ENCODE measurements at regions not wholly inside any gene's neighbourhood (a gene's known extent, or its start where the extent isn't known, plus 50 kb on each side); places are given as distances from the start of the nearest gene placed in this dataset.

DNA sequence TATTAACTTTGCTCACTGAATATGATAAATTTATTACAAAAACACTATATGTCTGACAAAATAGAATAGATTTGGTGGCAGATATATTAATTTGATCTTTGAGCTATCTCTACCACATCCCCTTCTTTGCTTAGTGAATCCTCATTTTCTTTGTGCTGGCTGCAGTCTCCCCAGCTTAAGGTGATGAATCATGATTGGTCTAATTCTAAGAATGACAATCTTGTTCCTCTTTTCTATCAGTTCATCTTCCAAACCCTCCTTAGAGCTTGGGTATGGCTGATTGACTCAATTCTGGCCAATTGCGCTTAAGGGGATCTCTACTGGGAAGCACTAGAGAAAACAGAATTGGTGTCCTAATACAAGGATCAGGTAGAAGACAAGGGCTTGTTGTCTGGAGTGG, 309.6 kb upstream of the GOLIM4 start:
- DNase-seq (ENCODE audit: low read depth, low spot score), result no peak

DNA sequence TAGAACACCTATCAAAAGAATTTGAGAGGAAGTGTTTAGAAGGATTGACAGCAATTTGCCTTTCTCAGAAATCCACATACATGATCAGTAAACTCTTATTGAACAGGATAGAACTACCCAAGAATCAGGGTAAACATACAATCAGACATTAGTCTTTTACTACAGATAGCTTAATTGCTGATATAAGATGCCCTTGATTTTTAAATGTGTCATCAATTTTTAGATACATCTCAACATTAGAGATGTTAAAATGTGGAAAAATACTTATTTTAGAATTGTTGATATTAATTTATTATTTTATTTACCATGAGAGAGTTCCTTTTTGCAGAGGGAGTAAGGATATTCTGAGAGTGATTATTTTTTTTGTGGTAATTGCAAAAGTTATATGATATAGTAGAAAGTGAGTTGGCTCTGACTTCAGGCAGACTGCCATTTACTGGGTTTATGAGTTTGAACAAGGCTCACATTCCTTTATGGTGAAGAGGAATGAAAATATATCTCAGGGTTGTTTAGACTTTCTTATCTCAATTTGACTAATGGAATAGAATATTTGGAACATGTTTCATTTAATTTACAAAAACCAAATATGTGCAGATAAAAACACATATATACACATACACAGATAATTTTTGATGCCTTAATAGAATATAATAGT, 302.8 kb upstream of the GOLIM4 start:
- DNase-seq (ENCODE audit: low read depth, low spot score), result no peak

DNA sequence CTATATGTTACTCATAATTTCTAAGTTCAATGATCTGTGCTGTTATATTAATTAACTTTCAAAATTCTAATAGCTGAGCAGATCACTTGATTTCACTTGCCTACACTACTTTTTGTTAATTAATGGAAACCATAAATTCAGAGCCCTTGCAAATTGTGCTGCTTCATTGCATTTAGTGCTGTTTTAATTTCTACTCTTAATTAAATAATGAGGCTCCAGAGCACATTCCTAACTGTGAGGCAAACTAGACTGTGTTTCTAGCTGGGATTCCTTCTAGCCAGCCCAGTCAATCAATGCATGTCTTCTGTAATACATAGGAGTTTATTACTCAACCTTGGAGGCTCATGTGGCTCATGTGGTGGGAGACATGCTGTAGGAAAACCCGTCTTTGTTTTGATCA, 301.1 kb upstream of the GOLIM4 start:
- DNase-seq (ENCODE audit: low read depth, low spot score), result no peak

DNA sequence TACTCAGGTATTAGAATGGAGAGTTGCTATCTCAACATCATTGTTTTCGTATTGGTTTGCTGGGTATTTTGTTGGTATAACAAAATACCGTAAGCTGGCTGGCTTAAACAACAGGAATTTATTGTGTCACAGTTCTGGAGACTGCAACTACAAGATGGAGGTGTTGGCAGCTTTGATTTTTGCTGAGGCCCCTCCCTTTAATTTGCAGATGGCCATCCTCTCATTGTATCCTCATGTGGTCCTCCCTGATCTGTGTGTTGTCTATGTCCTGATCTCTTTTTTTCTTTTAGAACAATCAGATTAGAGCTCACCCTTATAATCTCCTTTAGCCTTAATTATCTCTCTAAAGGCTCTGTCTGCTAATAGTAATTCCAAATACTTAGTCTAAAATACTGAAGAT, 299.8 kb upstream of the GOLIM4 start:
- DNase-seq (ENCODE audit: low read depth, low spot score), result no peak

DNA sequence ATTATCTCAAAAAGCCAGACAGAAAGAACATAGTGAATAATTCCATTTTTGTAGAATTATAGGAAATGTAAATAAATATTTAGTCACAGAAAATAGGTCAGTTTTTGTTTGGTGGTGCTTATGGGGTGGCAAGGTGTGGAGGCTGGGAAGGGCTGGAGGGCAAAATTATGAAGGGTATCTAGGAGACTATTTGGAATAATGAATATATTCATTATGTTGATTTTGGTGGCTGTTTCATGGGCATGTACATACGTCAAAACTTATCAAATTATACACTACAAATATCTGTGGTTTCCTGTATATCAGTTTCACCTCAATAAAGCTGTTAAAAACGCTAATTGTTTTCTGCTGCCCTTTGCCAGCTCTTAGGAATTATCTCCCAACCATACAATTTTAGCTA, 298.7 kb upstream of the GOLIM4 start:
- no peak for DNase-seq (ENCODE audit: low read depth, low spot score)

DNA sequence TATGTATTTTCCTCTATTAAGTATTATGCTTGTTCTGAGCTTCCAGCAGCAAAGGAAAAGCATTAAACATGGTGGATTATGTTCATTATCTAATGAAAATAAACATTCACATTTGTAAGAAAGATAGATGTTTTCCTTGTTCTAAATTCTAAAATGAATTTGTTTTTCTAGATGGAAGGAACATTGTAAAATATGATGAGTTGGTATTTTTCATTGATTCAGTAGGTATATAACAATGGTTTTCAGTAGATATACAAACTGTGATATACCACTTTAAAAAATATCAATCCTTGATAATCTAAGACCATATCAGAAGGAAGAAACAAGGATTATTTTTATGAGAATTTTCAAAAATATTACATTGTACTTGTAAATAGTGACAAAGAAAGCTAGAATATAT, 290.6 kb upstream of the GOLIM4 start:
- no peak for DNase-seq (ENCODE audit: low read depth, low spot score)

DNA sequence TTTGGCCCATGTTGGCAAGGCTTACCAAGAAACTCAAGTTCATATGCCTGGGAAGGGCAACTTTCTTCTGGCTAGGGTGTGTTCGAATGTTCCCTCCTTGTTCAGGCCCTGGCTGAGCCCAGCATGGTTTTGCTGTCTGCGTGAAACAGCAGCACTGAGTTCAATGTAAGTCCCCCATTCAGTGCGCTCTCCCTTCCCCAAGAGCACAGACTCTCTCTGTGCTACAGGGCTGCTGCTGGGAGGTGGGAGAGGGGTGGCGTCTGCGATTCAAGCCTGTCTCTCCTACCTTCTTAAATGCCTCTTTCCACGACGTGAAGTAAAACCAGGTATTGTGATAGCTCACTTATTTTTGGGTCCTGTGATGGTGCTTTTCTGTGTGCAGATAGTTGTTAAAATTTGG, 289.3 kb upstream of the GOLIM4 start:
- no peak for DNase-seq (ENCODE audit: low read depth, low spot score)

DNA sequence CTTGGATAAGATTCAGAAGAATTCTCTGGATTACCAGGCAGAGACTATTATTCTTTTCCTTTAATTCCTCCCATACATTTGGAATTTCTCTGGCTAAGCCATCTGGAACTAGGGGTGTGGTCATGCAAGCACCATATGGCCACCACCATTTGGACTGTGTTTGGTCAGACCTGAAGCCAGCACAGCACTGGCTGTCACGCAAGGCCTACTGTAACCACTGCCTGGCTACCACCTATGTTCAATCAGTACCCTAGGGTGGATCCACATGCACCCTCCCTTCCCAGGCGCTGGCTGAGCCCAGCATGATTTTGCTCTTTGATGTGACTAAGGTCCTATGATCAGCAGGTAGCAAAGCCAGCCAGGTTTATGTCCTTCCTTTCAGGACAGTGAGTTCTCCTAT, 287.8 kb upstream of the GOLIM4 start:
- DNase-seq (ENCODE audit: low read depth, low spot score), result no peak

DNA sequence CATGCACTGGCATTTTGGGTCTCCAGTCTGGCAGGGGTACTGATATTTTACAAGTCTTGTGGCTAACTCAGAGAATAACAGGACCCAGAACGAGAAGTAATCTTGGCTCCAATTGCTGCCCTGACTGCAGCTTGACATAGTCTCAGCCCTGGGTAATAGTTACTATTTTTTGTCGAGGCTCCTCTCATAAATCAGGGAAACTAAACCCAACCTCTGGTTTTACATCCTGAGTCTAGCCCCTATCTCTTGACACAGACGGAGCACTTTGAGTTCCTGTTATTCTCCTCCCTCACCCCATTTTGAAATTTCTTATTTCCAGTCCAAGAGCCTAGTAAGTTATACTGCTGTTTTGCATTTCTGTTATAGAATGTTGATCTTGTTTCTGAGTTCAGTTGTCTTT, 276.1 kb upstream of the GOLIM4 start:
- no peak for DNase-seq (ENCODE audit: low read depth, low spot score)

DNA sequence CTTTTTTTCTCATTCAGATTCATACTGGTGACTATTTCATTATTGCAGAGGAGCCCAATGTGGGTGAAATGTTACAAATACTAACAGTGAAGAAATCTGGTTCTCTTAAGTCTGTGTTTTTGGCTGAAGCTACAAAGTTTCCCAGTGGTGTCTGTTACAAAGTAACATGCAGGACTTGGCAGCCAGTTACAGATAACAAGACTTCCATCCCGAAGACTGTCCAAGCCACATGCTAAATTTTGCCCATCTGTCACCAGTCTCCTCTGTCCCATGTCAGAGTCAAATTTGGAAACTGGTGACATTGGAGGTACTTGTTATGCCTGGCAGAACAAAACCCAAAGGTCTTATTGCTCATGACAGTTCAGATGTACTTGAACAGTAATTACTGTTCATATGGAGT, 269.2 kb upstream of the GOLIM4 start:
- DNase-seq (ENCODE audit: low read depth, low spot score), result no peak

DNA sequence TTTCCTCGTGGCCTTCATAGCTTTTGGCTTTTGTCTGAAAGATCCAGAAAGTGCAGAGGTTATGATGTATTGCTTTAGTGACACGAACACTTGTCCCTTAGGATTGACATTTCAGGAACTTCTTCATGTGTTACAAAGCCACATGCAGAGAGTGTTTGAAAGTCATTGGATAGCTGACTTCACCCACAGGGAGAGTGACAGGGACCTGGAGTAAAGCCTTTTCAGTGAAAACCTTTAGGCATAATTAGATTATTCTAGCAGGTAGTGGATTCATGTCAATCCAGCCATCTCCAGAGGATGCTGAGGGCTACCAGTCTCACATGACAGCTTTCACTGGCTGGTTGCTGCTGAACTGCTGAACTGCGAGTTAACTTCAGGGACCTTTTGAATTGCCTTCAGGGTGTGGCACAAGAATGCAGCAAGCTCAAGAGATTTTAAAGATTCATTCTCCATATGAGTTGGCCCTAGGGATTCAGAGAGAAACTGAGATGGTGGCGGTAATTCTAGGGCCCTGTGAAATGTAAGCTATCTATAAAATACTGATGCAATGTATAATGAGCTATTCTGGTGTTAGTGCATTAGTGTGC, 267.0 kb upstream of the GOLIM4 start:
- no peak for DNase-seq (ENCODE audit: low read depth, low spot score)

DNA sequence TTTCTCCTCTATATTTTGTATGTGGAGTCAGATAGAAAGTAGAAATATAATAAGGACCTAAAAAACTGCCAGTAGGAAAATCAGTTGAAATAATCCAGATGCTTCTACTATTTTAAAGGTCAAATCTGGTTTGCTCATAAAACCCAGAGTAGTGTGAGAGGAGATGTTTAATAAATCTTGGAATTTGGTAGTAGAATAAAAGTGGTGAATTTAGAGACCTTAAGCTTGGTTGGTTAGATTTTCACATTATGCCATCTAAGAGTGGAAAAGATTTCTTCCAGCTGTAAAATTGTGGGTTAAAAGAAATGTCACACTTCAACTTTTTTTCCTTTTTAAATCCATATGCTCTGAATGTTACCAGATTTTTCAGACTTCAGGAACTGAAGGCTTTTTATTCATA, 266.4 kb upstream of the GOLIM4 start:
- no peak for DNase-seq (ENCODE audit: low read depth, low spot score)

DNA sequence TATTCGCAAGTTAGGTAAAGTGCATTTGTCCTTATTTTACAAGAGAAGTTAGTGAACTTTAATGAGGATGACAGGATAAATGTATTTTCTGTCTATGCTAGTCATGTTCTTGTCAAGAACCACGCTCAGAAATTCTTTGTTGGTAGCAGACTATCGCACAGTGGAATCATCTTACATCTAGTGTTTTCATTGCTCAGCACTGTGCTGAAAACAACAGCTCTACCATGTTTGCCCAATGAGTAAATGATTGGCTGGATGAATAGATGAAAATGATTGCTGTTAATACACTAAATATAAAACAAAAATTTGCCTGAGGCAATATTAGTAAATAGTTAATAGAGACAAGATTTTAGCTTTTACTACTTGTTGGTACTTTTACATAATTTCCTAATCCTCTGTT, 265.3 kb upstream of the GOLIM4 start:
- no peak for DNase-seq (ENCODE audit: low read depth, low spot score)

DNA sequence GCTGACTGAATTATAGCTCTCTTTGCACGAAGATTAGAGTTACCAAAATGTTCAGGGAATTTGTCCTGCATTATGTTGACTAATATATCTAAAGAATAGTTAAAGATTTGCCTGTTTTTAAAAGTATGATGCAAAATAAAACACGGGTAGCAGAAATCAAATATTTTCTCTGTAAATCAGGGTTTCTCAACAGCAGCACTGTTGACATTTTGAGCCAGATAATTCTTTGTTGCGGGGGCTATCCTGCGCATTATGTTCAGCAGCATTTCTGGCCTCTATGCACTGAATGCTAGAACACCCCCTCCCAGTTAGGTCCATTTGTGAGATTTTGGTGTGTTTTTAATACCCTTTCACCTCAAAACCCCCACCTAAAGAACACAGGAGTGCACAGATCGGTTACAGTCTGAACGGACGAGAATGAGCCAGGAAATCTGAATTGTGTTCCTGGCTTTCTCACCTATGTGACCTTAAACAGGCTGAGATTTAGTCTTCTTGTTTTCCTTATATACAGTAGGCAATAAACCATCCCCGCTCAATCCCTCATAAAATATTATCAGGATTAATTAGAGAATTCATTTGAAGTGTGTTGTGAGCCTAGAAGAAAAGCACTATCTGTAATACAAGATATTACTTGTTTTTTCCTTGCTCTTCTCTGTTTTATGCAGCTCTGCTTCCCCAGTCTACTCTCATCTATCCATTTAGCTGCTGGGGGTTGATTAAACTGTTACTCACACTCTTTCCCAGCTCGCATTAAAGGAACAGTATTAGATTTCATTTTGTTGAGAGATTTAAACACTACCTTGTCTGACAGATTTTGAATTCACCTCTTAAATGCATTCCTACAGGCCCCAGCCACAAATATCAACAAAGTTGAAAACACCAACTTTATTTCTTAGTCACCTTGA, 247.5 kb upstream of the GOLIM4 start:
- no peak for DNase-seq (ENCODE audit: low read depth, low spot score)

DNA sequence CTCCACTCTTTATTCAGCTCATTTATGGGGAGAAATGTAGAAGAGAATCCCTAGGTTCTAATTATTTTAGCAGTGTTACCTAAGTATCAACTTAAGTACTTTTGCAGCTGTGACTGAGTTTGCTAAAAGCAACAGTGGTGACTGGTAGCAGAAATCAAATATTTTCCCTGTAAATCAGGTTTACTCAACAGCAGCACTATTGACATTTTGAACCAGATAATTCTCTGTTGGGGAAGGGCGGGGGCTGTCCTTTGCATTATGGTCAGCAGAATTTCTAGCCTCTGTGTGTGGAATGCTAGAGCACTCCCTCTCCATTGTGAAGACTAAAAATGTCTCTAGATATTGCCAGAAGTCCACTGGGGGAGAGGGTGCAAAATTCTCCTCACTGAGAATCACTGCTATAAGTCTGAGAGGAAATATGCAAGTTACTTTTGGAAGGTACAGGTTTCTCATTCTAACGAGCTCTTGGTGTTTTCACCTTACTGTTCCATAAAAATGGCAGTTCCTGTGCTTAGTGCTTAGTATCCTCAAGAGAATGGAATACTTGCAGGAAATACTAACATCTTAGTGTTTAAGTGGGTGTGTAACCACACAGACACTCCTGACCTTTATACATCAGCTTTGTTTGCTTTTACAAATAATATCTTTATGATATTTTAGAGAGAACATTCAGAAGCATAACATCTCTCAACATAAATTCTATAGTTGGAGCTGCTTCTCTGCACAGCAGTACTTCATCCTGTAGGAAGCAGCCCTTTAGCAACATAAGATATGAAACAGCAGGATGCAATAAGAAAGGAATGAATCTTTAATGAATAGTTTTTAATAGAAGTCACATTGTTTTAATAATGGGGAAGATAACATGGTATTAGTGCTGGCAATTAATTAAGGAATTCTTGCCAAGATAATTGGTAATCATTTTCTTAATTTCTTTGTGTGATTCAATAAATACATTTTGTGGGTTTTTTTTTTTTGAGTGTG, 246.5 kb upstream of the GOLIM4 start:
- no peak for DNase-seq (ENCODE audit: low read depth, low spot score)

DNA sequence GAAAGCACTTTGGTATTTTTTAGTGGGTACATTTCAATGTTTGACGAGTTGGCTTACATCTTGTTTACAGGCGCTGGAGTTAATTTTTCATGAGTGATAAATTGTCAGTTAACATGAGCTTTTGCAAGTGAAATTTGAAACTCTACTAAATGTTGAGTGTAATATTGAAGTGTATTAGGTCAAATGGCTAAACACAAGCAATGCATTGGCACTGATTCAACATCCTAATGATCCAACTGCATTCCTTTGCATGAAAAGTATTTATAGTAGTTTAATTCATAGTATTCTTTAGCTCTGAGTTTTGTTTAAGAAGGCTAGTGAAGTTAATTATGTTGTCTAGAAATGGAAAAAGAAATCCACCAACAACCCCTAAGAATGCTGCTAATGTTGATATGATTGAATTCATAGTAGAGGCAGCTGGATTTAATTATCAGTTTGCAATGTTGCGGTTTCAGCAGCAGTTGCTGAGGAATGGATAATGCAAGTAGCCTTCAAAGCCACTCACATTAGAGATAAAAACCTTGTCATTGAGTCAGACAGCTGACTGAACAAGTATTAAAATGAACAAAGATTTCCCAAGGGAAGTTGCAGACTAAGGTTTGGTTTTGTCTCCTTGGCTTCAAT, 245.6 kb upstream of the GOLIM4 start:
- no peak for DNase-seq (ENCODE audit: low read depth, low spot score)

DNA sequence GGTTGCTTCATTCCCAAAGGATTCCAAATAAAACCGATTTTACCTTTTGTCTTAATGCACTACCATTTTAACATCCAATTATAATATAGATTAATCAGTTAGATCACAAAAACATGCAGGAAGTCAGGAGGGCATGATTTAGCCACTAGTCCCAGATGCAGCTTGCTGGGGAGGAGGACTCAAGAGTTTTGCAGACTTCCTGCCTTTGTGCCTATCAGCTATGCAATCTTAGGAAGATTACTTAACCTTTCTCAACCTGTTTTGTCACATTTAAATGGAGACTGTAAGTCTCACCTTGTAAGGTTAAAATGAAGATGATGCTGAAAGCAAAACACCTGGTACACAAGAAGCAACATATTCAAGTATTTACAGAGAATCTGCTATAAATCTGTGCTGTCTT, 242.4 kb upstream of the GOLIM4 start:
- DNase-seq (ENCODE audit: low read depth, low spot score), result no peak

DNA sequence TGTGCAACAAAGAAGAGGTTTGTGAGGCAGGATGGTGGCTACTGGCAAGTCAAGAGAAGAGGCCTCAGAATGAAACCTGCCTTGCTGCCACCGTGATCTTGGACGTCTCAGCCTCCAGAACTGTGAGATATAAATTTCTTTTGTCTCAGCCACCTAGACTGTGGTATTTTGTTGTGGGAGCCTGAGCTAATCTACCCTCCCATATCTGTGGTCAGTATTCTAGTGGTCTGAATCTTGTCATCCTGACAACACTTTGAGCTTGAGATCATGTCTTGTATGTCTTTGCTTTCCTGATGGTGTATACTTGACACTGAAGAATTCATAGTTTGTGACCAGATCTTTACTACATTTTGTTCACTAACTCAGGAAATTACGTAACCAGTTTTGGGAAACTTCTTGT, 240.6 kb upstream of the GOLIM4 start:
- DNase-seq (ENCODE audit: low read depth, low spot score), result no peak

DNA sequence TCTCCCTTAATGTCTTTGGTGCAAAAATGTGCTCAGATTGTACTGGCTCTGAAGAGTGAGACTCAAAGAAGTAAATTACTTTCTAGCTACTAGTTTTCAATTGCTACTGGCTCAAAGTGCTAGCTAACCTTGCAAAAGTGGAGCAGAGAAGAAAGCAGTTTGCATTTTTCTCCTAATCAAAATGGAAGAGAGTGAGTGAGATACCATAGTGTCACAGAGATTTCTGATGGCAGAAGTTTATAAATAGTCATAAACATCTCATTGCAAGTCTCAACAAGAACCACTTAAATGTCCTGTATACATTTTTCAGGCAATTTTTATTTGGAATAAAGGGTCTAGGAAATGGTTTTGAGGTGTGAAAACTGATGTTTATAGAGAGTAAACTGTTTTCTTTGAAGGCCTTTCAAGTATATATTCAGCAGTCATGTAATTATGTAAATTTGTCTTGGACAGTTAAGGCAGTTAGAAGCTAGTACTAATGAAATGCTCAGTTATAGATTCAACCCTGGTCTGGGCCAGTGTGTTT, 237.7 kb upstream of the GOLIM4 start:
- no peak for DNase-seq (ENCODE audit: low read depth, low spot score)

DNA sequence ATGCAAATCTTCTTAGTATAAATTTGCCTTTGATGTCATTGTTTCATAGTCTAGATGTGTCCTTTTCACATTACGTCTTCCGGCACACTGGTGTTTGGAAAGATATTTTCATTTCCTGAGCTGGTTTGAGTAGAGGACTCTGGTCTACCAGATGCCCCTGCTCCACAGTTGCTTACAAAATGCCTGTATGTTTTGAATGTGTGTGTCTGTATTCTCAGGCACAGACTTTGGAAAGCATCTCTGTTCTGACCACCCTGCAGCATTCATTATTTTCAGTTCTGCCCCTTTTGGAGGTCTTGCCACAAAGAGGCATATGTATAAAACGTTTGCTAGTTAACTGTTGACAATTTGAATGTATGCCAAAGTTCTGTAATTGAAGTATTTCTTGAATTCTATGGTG, 236.0 kb upstream of the GOLIM4 start:
- DNase-seq (ENCODE audit: low read depth, low spot score), result no peak

DNA sequence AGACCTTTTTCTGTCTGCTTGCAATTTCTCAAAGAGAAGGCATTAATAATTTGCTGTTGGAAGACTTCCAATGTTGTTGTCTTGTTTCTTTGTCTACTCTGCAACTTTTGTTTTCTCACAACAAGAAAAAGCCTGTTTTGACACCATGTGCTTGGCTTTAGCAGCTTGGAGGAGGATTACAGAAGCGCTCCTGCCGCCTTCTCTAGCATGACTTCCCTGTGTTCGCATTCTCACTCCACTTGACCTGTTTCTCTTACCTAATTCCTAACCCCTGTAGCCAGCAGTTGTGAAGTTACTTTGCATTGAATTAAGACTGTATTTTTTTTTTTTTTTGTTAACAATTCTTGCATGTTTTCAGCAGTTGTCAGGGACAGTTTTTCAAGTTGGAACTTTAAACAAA, 235.3 kb upstream of the GOLIM4 start:
- DNase-seq (ENCODE audit: low read depth, low spot score), result no peak

All from pulmonary artery endothelial cell (primary cell).